RPMI8226 (cell line): ENCODE measurements at regions not wholly inside any gene's neighbourhood (a gene's known extent, or its start where the extent isn't known, plus 50 kb on each side); places are given as distances from the start of the nearest gene placed in this dataset.
"Not testable (repeated sequence)": the region's sequence is repeated elsewhere in the genome, so short reads cannot be mapped to it uniquely, and the experiment has no call there.

Experiments
- DNase-seq: peaks from one replicate; pipeline ENCODE4 v3.0.0-alpha.2; 2015

GRCh38 chr16:87123356-87124001 lies 193.7 kb downstream of the C16orf95 start:
- no peak for DNase-seq

GRCh38 chr16:87124405-87124804 lies 192.8 kb downstream of the C16orf95 start:
- DNase-seq = not testable (repeated sequence)

- no peak for DNase-seq
Observed at GRCh38 chr16:87125206-87126155, 191.7 kb downstream of the C16orf95 start.

GRCh38 chr16:87126403-87127025 lies 190.7 kb downstream of the C16orf95 start:
- DNase-seq = no peak

- DNase-seq = no peak
Observed at GRCh38 chr16:87127061-87127765, 190.0 kb downstream of the C16orf95 start.

GRCh38 chr16:87127766-87128147 lies 189.4 kb downstream of the C16orf95 start:
- no peak for DNase-seq

GRCh38 chr16:87129771-87130170 lies 187.4 kb downstream of the C16orf95 start:
- DNase-seq = no peak

GRCh38 chr16:87131061-87131995 lies 185.9 kb downstream of the C16orf95 start:
- no peak for DNase-seq

GRCh38 chr16:87131996-87132345 lies 185.2 kb downstream of the C16orf95 start:
- no peak for DNase-seq

- DNase-seq = no peak
Observed at GRCh38 chr16:87132361-87133014, 184.7 kb downstream of the C16orf95 start.

GRCh38 chr16:87133112-87133850 lies 183.9 kb downstream of the C16orf95 start:
- no peak for DNase-seq

GRCh38 chr16:87133966-87134627 lies 183.1 kb downstream of the C16orf95 start:
- DNase-seq = no peak

- no peak for DNase-seq
Observed at GRCh38 chr16:87134628-87134995, 182.6 kb downstream of the C16orf95 start.

- no peak for DNase-seq
Observed at GRCh38 chr16:87135246-87136030, 181.8 kb downstream of the C16orf95 start.

GRCh38 chr16:87138316-87138715 lies 178.9 kb downstream of the C16orf95 start:
- DNase-seq = no peak

- DNase-seq = no peak
Observed at GRCh38 chr16:87138738-87139267, 178.4 kb downstream of the C16orf95 start.

GRCh38 chr16:87140211-87141200 lies 176.7 kb downstream of the C16orf95 start:
- DNase-seq = no peak

- DNase-seq = no peak
Observed at GRCh38 chr16:87141402-87141801, 175.8 kb downstream of the C16orf95 start.
